ENCODE measurements at regions not wholly inside any gene's neighbourhood (a gene's known extent, or its start where the extent isn't known, plus 50 kb on each side); places are given as distances from the start of the nearest gene placed in this dataset.

GRCh38 chr21:25494804-25495203 lies 112.5 kb downstream of the MRPL39 start (continued):
- no peak for TF ChIP-seq ZNF462 (CRISPR knock-in tag; IDR thresholded peaks at IDR 0.05)
- no peak for TF ChIP-seq CTCF (conservative IDR thresholded peaks at IDR 0.05; ENCODE audit: low read depth in 2 of 2)
- no peak for TF ChIP-seq JUNB (IDR thresholded peaks at IDR 0.05; ENCODE audit: unreplicated experiment)
- TF ChIP-seq POLR2AphosphoS5 (IDR thresholded peaks at IDR 0.05; ENCODE audit: low read depth), result no peak
- TF ChIP-seq ZNF331 (CRISPR knock-in tag; IDR thresholded peaks at IDR 0.05; ENCODE audit: low read depth), result no peak
- no peak for TF ChIP-seq EZH2 (IDR thresholded peaks at IDR 0.05; ENCODE audit: low read depth, unreplicated experiment)
- no peak for TF ChIP-seq EZH2phosphoT487 (IDR thresholded peaks at IDR 0.05; ENCODE audit: unreplicated experiment)
- TF ChIP-seq ETS1 (IDR thresholded peaks at IDR 0.05), result no peak
- TF ChIP-seq ZNF114 (CRISPR knock-in tag; IDR thresholded peaks at IDR 0.05), result no peak

Measured in GM23338 (cell line).